HG03060 (cell line): ENCODE measurements at regions not wholly inside any gene's neighbourhood (a gene's known extent, or its start where the extent isn't known, plus 50 kb on each side); places are given as distances from the start of the nearest gene placed in this dataset.

Experiments used
- ATAC-seq: cut with Tn5 transposase; IDR thresholded peaks from one replicate; pipeline ENCODE4 v1.9.1; 2021; ENCODE audit warnings: low read depth, moderate number of reproducible peaks; ENCODE audit not compliant: unreplicated experiment

- ATAC-seq = no peak
Observed at GRCh38 chr3:148420242-148420641, 277.5 kb upstream of the AGTR1 start.

- ATAC-seq = no peak
Observed at GRCh38 chr3:148428862-148429605, 268.7 kb upstream of the AGTR1 start.

- ATAC-seq = no peak
Observed at GRCh38 chr3:148433665-148434064, 264.0 kb upstream of the AGTR1 start.

GRCh38 chr3:148435534-148435933, 262.2 kb upstream of the AGTR1 start:
- ATAC-seq = no peak

- no peak for ATAC-seq
Observed at GRCh38 chr3:148439254-148439822, 258.4 kb upstream of the AGTR1 start.

- ATAC-seq = no peak
Observed at GRCh38 chr3:148441191-148441590, 256.5 kb upstream of the AGTR1 start.

GRCh38 chr3:148450819-148451218, 246.9 kb upstream of the AGTR1 start:
- ATAC-seq = no peak

GRCh38 chr3:148451969-148452368, 245.7 kb upstream of the AGTR1 start:
- no peak for ATAC-seq

GRCh38 chr3:148453781-148454191, 243.9 kb upstream of the AGTR1 start:
- no peak for ATAC-seq

GRCh38 chr3:148455098-148455497, 242.6 kb upstream of the AGTR1 start:
- no peak for ATAC-seq

- ATAC-seq = no peak
Observed at GRCh38 chr3:148457886-148458285, 239.8 kb upstream of the AGTR1 start.

GRCh38 chr3:148459931-148460513, 237.7 kb upstream of the AGTR1 start:
- no peak for ATAC-seq

- ATAC-seq = no peak
Observed at GRCh38 chr3:148460686-148461085, 237.0 kb upstream of the AGTR1 start.

GRCh38 chr3:148464246-148464645, 233.5 kb upstream of the AGTR1 start:
- no peak for ATAC-seq

GRCh38 chr3:148466143-148466542, 231.6 kb upstream of the AGTR1 start:
- no peak for ATAC-seq

- ATAC-seq = no peak
Observed at GRCh38 chr3:148466980-148467740, 230.5 kb upstream of the AGTR1 start.

- no peak for ATAC-seq
Observed at GRCh38 chr3:148477375-148477774, 220.3 kb upstream of the AGTR1 start.

GRCh38 chr3:148493631-148494030, 204.1 kb upstream of the AGTR1 start:
- no peak for ATAC-seq

- no peak for ATAC-seq
Observed at GRCh38 chr3:148494451-148494850, 203.3 kb upstream of the AGTR1 start.

- ATAC-seq = no peak
Observed at GRCh38 chr3:148500881-148501280, 196.8 kb upstream of the AGTR1 start.

- no peak for ATAC-seq
Observed at GRCh38 chr3:148510116-148510515, 187.6 kb upstream of the AGTR1 start.
